GM21528 (cell line): ENCODE measurements at regions not wholly inside any gene's neighbourhood (a gene's known extent, or its start where the extent isn't known, plus 50 kb on each side); places are given as distances from the start of the nearest gene placed in this dataset.

ENCODE experiments used
- ATAC-seq: cut with Tn5 transposase; IDR thresholded peaks from one replicate; pipeline ENCODE4 v1.9.1; 2021; ENCODE audit warnings: mild to moderate bottlenecking, moderate library complexity; ENCODE audit not compliant: unreplicated experiment, low FRiP score

- no peak for ATAC-seq
Measured at GRCh38 chr14:98146416-98146815, 1125.6 kb downstream of the BCL11B start.

GRCh38 chr14:98154254-98154653, 1117.7 kb downstream of the BCL11B start:
- ATAC-seq = no peak

GRCh38 chr14:98156411-98156810, 1115.6 kb downstream of the BCL11B start:
- ATAC-seq = no peak

GRCh38 chr14:98160901-98161300, 1111.1 kb downstream of the BCL11B start:
- no peak for ATAC-seq

- no peak for ATAC-seq
Measured at GRCh38 chr14:98161356-98161755, 1110.6 kb downstream of the BCL11B start.

- no peak for ATAC-seq
Measured at GRCh38 chr14:98162856-98163805, 1108.9 kb downstream of the BCL11B start.

- no peak for ATAC-seq
Measured at GRCh38 chr14:98163873-98164272, 1108.1 kb downstream of the BCL11B start.

- ATAC-seq = no peak
Measured at GRCh38 chr14:98165976-98166375, 1106.0 kb downstream of the BCL11B start.

- no peak for ATAC-seq
Measured at GRCh38 chr14:98167275-98167674, 1104.7 kb downstream of the BCL11B start.

GRCh38 chr14:98167705-98168104, 1104.3 kb downstream of the BCL11B start:
- ATAC-seq = no peak

- no peak for ATAC-seq
Measured at GRCh38 chr14:98168211-98168985, 1103.6 kb downstream of the BCL11B start.

GRCh38 chr14:98169170-98169587, 1102.8 kb downstream of the BCL11B start:
- no peak for ATAC-seq

GRCh38 chr14:98170575-98170974, 1101.4 kb downstream of the BCL11B start:
- ATAC-seq = no peak

GRCh38 chr14:98171654-98172053, 1100.3 kb downstream of the BCL11B start:
- ATAC-seq = no peak

GRCh38 chr14:98172243-98172778, 1099.7 kb downstream of the BCL11B start:
- ATAC-seq = no peak

GRCh38 chr14:98173305-98173704, 1098.7 kb downstream of the BCL11B start:
- ATAC-seq = no peak

- ATAC-seq = no peak
Measured at GRCh38 chr14:98174041-98174440, 1098.0 kb downstream of the BCL11B start.

- ATAC-seq = no peak
Measured at GRCh38 chr14:98175436-98175835, 1096.6 kb downstream of the BCL11B start.

- no peak for ATAC-seq
Measured at GRCh38 chr14:98175881-98176280, 1096.1 kb downstream of the BCL11B start.

- ATAC-seq = no peak
Measured at GRCh38 chr14:98176892-98177291, 1095.1 kb downstream of the BCL11B start.

- no peak for ATAC-seq
Measured at GRCh38 chr14:98177551-98177950, 1094.4 kb downstream of the BCL11B start.
